Keratinocyte (primary cell): ENCODE measurements at regions not wholly inside any gene's neighbourhood (a gene's known extent, or its start where the extent isn't known, plus 50 kb on each side); places are given as distances from the start of the nearest gene placed in this dataset.

Source experiments
- DNase-seq: peaks from one replicate; pipeline ENCODE4 v3.0.0-alpha.2; 2011; ENCODE audit warnings: low read depth, missing footprints, low spot score
- FAIRE-seq: peaks from 2 replicates; lab custom pipeline; 2011; peaks lifted over from hg19 to GRCh38; lab: Jason Lieb, UNC
- H2AFZ ChIP-seq: 2 replicates; pipeline ENCODE4 v1.6.0; 2012; ENCODE audit warnings: low read length, control low read depth, inconsistent platforms; ENCODE audit not compliant: control insufficient read depth
- H3K27ac ChIP-seq: 2 replicates; pipeline ENCODE4 v1.5.1; 2011; ENCODE audit warnings: low read length; ENCODE audit not compliant: control insufficient read depth, insufficient read depth
- H3K27me3 ChIP-seq: 3 replicates; pipeline ENCODE4 v1.6.0; 2011; ENCODE audit warnings: low read length; ENCODE audit not compliant: control insufficient read depth, insufficient read depth; ENCODE audit errors: extremely low read depth
- H3K36me3 ChIP-seq, 2 experiments: 2 replicates in 1 of 2; 3 replicates in 1 of 2; pipeline ENCODE4 v1.5.1; 2011; ENCODE audit warnings: low read length in 2 of 2, mild to moderate bottlenecking in 1 of 2; ENCODE audit not compliant: control insufficient read depth in 2 of 2, insufficient read depth in 2 of 2; ENCODE audit errors: extremely low read depth in 1 of 2
- H3K4me1 ChIP-seq: 3 replicates; pipeline ENCODE4 v1.5.1; 2011; ENCODE audit warnings: low read length; ENCODE audit not compliant: control insufficient read depth, insufficient read depth; ENCODE audit errors: extremely low read depth
- H3K4me2 ChIP-seq: 3 replicates; pipeline ENCODE4 v1.6.0; 2011; ENCODE audit warnings: low read depth, low read length; ENCODE audit not compliant: control insufficient read depth, insufficient read depth; ENCODE audit errors: extremely low read depth
- H3K4me3 ChIP-seq, 3 experiments: fragments of 200-600 bp in 1 of 3; sonication (generic) in 1 of 3; 2 replicates in 2 of 3; 3 replicates in 1 of 3; pipeline ENCODE4 v1.5.1; 2011 to 2016; ENCODE audit warnings: low read length in 3 of 3, mild to moderate bottlenecking in 3 of 3, control low read depth in 2 of 3, inconsistent platforms in 1 of 3, low read depth in 1 of 3, mixed read lengths in 1 of 3, mixed run types in 1 of 3, moderate library complexity in 1 of 3; ENCODE audit not compliant: control insufficient read depth in 2 of 3, insufficient read depth in 2 of 3; ENCODE audit errors: extremely low read depth in 1 of 3
- H3K79me2 ChIP-seq: 2 replicates; pipeline ENCODE4 v1.6.0; 2012; ENCODE audit warnings: low read length; ENCODE audit not compliant: control insufficient read depth, insufficient read depth
- H3K9ac ChIP-seq: 3 replicates; pipeline ENCODE4 v1.6.0; 2011; ENCODE audit warnings: low read length; ENCODE audit not compliant: control insufficient read depth, insufficient read depth; ENCODE audit errors: extremely low read depth
- H3K9me1 ChIP-seq: 3 replicates; pipeline ENCODE4 v1.6.0; 2011; ENCODE audit warnings: low read length; ENCODE audit not compliant: control insufficient read depth, insufficient read depth; ENCODE audit errors: extremely low read depth
- H3K9me3 ChIP-seq: 2 replicates; pipeline ENCODE4 v1.5.1; 2012; ENCODE audit warnings: low read depth, low read length; ENCODE audit not compliant: control insufficient read depth
- H4K20me1 ChIP-seq: 3 replicates; pipeline ENCODE4 v1.6.0; 2011; ENCODE audit warnings: low read length; ENCODE audit not compliant: control insufficient read depth, insufficient read depth; ENCODE audit errors: extremely low read depth
- EZH2 ChIP-seq: IDR thresholded peaks from one replicate; pipeline ENCODE4 v1.6.1; 2012; ENCODE audit warnings: inconsistent platforms, mild to moderate bottlenecking, low read length, moderate library complexity
- dilution Hi-C: fragments of 300-500 bp; cut with MboI; formaldehyde crosslinking; loops from one replicate; pipeline ENCODE4 v1.7.0; 2020; ENCODE audit warnings: low sequenced_read_pairs; ENCODE audit not compliant: extremely low pct_ligation_motif_present
- TF ChIP-seq, protein P1 (sequence below), 3 experiments: IDR thresholded peaks in 1 of 3; conservative IDR thresholded peaks in 1 of 3; optimal IDR thresholded peaks in 1 of 3; 2 replicates in 2 of 3; 3 replicates in 1 of 3; pipeline versions ENCODE3 to v1.5.1; 2011; ENCODE audit warnings: low read length in 3 of 3, mild to moderate bottlenecking in 3 of 3, moderate library complexity in 2 of 3, control low read depth in 1 of 3, inconsistent platforms in 1 of 3; ENCODE audit not compliant: insufficient read depth in 2 of 3; ENCODE audit errors: extremely low read depth in 1 of 3

DNA sequence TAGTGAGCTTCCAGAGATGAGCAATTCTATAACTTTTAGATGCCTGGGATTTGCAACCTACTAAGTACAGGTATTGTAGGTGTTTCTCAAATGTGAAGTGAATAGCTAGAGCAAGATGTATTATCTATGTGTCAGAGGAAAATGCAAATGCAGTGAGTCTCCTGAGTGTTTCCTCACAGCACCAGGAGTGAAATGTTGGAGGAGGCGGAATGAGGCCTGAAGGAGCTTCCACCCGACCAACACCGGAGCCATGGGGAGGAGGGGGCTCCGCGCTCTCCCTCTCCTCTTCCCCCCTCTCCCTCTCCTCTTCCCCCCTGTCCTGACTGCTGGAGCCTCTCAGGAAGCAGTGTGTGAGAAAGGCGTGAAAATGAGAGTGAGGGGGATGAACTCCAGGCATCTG is 79.9 kb upstream of the RNF32 start:
- TF ChIP-seq EZH2 = no peak
- TF ChIP-seq, protein P1, sequence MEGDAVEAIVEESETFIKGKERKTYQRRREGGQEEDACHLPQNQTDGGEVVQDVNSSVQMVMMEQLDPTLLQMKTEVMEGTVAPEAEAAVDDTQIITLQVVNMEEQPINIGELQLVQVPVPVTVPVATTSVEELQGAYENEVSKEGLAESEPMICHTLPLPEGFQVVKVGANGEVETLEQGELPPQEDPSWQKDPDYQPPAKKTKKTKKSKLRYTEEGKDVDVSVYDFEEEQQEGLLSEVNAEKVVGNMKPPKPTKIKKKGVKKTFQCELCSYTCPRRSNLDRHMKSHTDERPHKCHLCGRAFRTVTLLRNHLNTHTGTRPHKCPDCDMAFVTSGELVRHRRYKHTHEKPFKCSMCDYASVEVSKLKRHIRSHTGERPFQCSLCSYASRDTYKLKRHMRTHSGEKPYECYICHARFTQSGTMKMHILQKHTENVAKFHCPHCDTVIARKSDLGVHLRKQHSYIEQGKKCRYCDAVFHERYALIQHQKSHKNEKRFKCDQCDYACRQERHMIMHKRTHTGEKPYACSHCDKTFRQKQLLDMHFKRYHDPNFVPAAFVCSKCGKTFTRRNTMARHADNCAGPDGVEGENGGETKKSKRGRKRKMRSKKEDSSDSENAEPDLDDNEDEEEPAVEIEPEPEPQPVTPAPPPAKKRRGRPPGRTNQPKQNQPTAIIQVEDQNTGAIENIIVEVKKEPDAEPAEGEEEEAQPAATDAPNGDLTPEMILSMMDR (optimal IDR thresholded peaks at IDR 0.05 in 1 of 3, IDR thresholded peaks at IDR 0.05 in 1 of 3, conservative IDR thresholded peaks at IDR 0.05 in 1 of 3; ENCODE audit: extremely low read depth in 1 of 3, insufficient read depth in 2 of 3, low read length in 3 of 3) = no peak
- Histone ChIP-seq H3K4me1 (no peaks in the 10 kb centered on the region), H3K4me2 (no peak overlapping the region), H2AFZ (no peak overlapping the region), H3K4me3 (no peak overlapping the region), H3K79me2 (no peaks in the 10 kb centered on the region), H3K27ac (no peak overlapping the region), H4K20me1 (no peaks in the 10 kb centered on the region), H3K9me3 (no peaks in the 10 kb centered on the region), H3K9ac (no peak overlapping the region), H3K36me3 (no peaks in the 10 kb centered on the region), H3K9me1 (no peaks in the 10 kb centered on the region), H3K27me3 (no peaks in the 10 kb centered on the region)
- FAIRE-seq (no peak), DNase-seq (no peak)
- dilution Hi-C loops = no loop called here

DNA sequence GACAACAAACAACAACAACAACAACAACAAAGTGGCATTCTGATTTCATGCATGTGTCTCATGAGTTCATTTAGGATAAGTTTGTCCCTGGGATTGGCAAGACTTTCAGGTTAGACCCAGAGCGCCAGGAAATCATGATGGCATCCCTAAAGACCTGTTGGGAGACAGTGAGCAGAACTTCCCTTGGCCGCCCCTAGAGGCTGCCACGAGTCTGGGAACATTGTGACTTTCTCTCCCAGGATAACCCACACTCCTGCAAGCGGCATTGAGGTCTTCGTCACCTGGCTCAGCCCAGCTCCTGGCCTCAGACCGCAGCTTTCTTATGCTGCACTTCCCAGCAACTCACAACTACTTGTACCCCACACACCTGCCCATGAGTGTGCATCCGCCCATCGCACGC is 80.5 kb upstream of the RNF32 start:
- TF ChIP-seq EZH2 = no peak
- TF ChIP-seq, protein P1 (optimal IDR thresholded peaks at IDR 0.05 in 1 of 3, IDR thresholded peaks at IDR 0.05 in 1 of 3, conservative IDR thresholded peaks at IDR 0.05 in 1 of 3; ENCODE audit: extremely low read depth in 1 of 3, insufficient read depth in 2 of 3, low read length in 3 of 3) = no peak
- no peak for DNase-seq

More for the DNA sequence above, 80.5 kb upstream of the RNF32 start:
- H3K9me3 ChIP-seq = no peaks in the 10 kb centered on the region
- FAIRE-seq = no peak
- no peak overlapping the region for H3K9ac ChIP-seq
- no peaks in the 10 kb centered on the region for H3K27me3 ChIP-seq
- H3K4me2 ChIP-seq = no peak overlapping the region
- H3K36me3 ChIP-seq = no peaks in the 10 kb centered on the region
- no peaks in the 10 kb centered on the region for H3K9me1 ChIP-seq
- H3K79me2 ChIP-seq = no peaks in the 10 kb centered on the region
- no peak overlapping the region for H3K27ac ChIP-seq
- H4K20me1 ChIP-seq = no peaks in the 10 kb centered on the region
- no peaks in the 10 kb centered on the region for H3K4me1 ChIP-seq
- H3K4me3 ChIP-seq = no peak overlapping the region
- no peak overlapping the region for H2AFZ ChIP-seq
- dilution Hi-C loops = no loop called here
